ENCODE measurements at regions not wholly inside any gene's neighbourhood (a gene's known extent, or its start where the extent isn't known, plus 50 kb on each side); places are given as distances from the start of the nearest gene placed in this dataset.

DNA sequence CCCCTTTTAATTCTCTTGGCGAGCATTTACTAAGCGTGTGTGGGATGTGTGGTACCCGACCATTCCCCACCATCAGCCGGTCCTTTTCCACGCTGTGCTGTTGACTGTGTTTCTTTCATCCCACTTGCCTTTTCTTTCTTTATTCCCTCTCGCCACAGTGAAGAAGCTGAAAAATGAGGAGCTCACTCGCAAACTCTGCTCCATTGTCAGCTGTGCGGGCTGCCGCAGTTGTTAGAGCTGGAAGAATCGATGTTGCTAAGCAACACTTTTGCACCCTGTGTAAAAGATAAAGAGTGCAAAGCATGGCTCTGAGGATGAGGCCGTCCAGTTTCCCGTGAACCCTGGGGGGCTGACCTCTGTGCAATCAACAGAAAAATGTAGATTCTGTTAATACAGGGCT is 203.1 kb upstream of the NEBL start:
- TF ChIP-seq POLR2A (IDR thresholded peaks at IDR 0.05) = no peak
- no peak for TF ChIP-seq POLR2AphosphoS5 (IDR thresholded peaks at IDR 0.05)
- TF ChIP-seq, protein P1, sequence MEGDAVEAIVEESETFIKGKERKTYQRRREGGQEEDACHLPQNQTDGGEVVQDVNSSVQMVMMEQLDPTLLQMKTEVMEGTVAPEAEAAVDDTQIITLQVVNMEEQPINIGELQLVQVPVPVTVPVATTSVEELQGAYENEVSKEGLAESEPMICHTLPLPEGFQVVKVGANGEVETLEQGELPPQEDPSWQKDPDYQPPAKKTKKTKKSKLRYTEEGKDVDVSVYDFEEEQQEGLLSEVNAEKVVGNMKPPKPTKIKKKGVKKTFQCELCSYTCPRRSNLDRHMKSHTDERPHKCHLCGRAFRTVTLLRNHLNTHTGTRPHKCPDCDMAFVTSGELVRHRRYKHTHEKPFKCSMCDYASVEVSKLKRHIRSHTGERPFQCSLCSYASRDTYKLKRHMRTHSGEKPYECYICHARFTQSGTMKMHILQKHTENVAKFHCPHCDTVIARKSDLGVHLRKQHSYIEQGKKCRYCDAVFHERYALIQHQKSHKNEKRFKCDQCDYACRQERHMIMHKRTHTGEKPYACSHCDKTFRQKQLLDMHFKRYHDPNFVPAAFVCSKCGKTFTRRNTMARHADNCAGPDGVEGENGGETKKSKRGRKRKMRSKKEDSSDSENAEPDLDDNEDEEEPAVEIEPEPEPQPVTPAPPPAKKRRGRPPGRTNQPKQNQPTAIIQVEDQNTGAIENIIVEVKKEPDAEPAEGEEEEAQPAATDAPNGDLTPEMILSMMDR (IDR thresholded peaks at IDR 0.05 in 8 of 11, conservative IDR thresholded peaks at IDR 0.05 in 3 of 11) = no peak
- Histone ChIP-seq H3K4me1 (no peaks in the 10 kb centered on the region), H3K27ac (no peak overlapping the region), H3K4me3 (no peak overlapping the region), H3K36me3 (no peaks in the 10 kb centered on the region), H3K9me3 (peaks cover 0 to 2% (median under 1%) of the 10 kb centered on the region in 8 donors), H3K27me3 (replicated peaks in 1 of 7) (no peaks in the 10 kb centered on the region)
- no peak for DNase-seq
- intact Hi-C loops (cut with DNase I; ENCODE audit: low total_unique reads) = no loop called here
- 79 to 85% (median 84%) methylated on average over 12 of the region's 12 CpGs for WGBS, 5 donors

DNA sequence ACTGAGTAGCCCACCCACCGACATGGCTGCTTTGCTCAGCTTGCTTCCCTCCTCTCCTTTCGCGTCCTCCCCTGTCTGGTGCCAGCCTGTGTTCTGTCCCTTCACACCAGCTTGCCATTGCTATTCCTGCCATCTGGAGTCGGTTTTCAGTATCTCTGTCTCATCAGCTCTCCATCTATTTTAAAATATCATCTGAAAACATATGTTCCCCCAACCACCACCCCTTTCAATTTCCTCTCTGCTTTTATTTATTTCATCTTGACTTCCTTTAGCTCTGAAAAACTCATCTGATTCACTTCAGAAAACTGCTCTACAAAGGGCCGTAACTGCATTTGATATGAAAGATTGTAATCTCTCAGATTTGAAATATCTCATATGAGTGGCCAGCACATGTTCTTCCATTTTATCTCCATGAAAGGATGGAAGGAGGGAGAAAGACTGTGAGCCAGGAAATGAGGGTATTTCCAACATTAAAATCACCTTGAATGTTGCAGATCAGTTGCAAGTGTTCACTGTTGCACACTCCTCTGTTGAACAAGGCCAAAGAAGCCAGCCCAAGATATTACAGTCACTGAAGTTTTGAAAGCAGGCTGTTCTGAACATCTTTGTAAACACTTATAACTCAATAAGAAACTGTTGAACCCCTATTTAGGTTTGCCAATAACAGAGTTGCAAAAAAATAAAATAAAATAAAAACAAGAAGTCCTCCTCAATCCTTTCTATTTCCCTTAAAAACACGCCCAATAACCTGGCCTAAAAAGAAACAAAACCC is 202.4 kb upstream of the NEBL start:
- H3K27ac ChIP-seq = no peak overlapping the region
- no peak overlapping the region for H3K4me3 ChIP-seq
- H3K27me3 ChIP-seq (replicated peaks in 1 of 7) = no peaks in the 10 kb centered on the region
- H3K9me3 ChIP-seq = no peaks in the 10 kb centered on the region
- WGBS, 5 donors = 48 to 68% (median 58%) methylated on average over 6 of the region's 6 CpGs
- TF ChIP-seq, protein P1 (IDR thresholded peaks at IDR 0.05 in 8 of 11, conservative IDR thresholded peaks at IDR 0.05 in 3 of 11) = no peak
- TF ChIP-seq POLR2AphosphoS5 (IDR thresholded peaks at IDR 0.05) = no peak
- TF ChIP-seq POLR2A (IDR thresholded peaks at IDR 0.05) = no peak
- H3K36me3 ChIP-seq = no peaks in the 10 kb centered on the region
- intact Hi-C loops (cut with DNase I; ENCODE audit: low total_unique reads) = no loop called here
- no peak for DNase-seq
- no peaks in the 10 kb centered on the region for H3K4me1 ChIP-seq

DNA sequence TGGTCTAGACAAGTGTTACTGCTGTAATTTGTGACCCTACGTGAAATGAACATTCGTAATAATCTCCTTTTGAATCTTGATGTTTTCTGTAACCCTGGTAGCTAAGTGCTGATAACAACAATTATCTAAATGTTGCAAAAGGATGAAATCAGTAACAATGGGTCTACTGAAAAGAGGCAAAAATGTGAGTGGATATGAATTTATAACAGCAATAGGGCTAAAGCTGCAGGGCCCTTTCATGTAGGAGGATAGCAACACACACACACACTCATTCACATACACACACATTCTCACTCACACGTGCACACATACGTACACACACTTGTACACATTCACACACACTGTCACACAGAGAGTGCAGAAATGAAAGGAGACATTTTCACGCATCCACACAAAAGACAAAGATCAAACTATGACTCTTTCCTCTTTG is 200.8 kb upstream of the NEBL start:
- Histone ChIP-seq H3K9me3 (no peaks in the 10 kb centered on the region), H3K4me3 (no peak overlapping the region), H3K36me3 (no peaks in the 10 kb centered on the region), H3K4me1 (no peaks in the 10 kb centered on the region), H3K27me3 (replicated peaks in 1 of 7) (no peaks in the 10 kb centered on the region), H3K27ac (no peak overlapping the region)
- WGBS, 5 donors = 87 to 95% (median 92%) methylated on average over 5 of the region's 5 CpGs
- TF ChIP-seq POLR2AphosphoS5 (IDR thresholded peaks at IDR 0.05) = no peak
- TF ChIP-seq POLR2A (IDR thresholded peaks at IDR 0.05) = no peak
- TF ChIP-seq, protein P1 (IDR thresholded peaks at IDR 0.05 in 8 of 11, conservative IDR thresholded peaks at IDR 0.05 in 3 of 11) = no peak
- intact Hi-C loops (cut with DNase I; ENCODE audit: low total_unique reads) = no loop called here
- DNase-seq = no peak

DNA sequence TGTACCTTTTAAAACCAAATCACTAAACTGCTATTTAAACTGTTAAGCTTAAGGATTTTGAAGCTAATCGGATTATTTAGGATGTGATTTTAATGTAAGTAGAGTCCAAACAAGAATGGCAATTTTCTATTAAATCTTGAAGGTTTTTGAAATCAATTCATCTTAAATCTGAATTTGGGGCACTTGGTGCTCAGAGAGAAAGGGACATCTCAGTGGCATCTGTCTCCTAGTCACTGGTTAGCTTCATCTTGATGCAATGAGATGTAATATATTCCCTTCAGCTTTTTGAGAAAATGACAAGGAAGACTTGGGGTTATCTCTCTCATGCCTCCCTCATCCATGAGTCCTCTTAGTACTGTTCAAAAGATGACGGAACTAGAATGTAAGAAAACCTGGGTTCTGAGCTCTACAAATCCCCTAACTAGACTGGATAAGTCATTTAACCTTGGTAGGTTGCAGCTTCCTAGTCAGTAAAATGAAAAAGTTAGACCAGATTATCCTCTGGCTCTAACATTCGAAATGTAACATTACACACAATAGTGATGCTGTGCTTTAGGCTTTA is 198.5 kb upstream of the NEBL start:
- 85 to 93% (median 88%) methylated on average over 3 of the region's 3 CpGs for WGBS, 5 donors
- intact Hi-C loops (cut with DNase I; ENCODE audit: low total_unique reads) = no loop called here
- no peaks in the 10 kb centered on the region for H3K9me3 ChIP-seq
- no peak overlapping the region for H3K4me3 ChIP-seq
- TF ChIP-seq, protein P1 (IDR thresholded peaks at IDR 0.05 in 8 of 11, conservative IDR thresholded peaks at IDR 0.05 in 3 of 11) = no peak
- no peak for TF ChIP-seq POLR2A (IDR thresholded peaks at IDR 0.05)
- no peak for TF ChIP-seq POLR2AphosphoS5 (IDR thresholded peaks at IDR 0.05)
- no peak overlapping the region for H3K27ac ChIP-seq
- H3K27me3 ChIP-seq (replicated peaks in 1 of 7) = no peaks in the 10 kb centered on the region
- no peak for DNase-seq
- H3K4me1 ChIP-seq = no peaks in the 10 kb centered on the region
- H3K36me3 ChIP-seq = no peaks in the 10 kb centered on the region
